CD4-positive, alpha-beta T cell (primary cell): ENCODE measurements at regions not wholly inside any gene's neighbourhood (a gene's known extent, or its start where the extent isn't known, plus 50 kb on each side); places are given as distances from the start of the nearest gene placed in this dataset.

Experiments used
- ATAC-seq: fragments of 200-7000 bp; cut with Tn5 transposase; one replicate; pipeline ENCODE4 v1.10.0; 2022; ENCODE audit warnings: mild to moderate bottlenecking; ENCODE audit not compliant: poor library complexity
- CTCF ChIA-PET: fragments of 350-600 bp; sonication (Branson Sonifier 250); formaldehyde crosslinking; loops from one replicate; lab custom pipeline; 2021; ENCODE audit warnings: antibody characterized with exemption, inconsistent platforms; lab: Charles Lee
- POLR2A ChIA-PET: fragments of 350-600 bp; sonication (Branson Sonifier 250); formaldehyde crosslinking; loops from one replicate; lab custom pipeline; 2021; ENCODE audit warnings: antibody characterized with exemption, inconsistent platforms; lab: Charles Lee
- DNase-seq, 14 experiments: peaks; one replicate each; pipeline ENCODE4 v3.0.0-alpha.2; 2013 to 2020; ENCODE audit warnings: mixed read lengths in 2 of 14
- H3K27ac ChIP-seq, 2 donors: one replicate each; pipeline versions ENCODE4 v1.5.1 to v1.7.0; 2013; ENCODE audit warnings: low read length in 2 of 2, low read depth in 1 of 2, mild to moderate bottlenecking in 1 of 2
- H3K27me3 ChIP-seq, 2 experiments: 1 replicate in 1 of 2; 2 replicates in 1 of 2; pipeline versions ENCODE4 v1.6.1 to v1.7.0; 2013; ENCODE audit warnings: low read length in 2 of 2, control low read depth in 1 of 2, mild to moderate bottlenecking in 1 of 2, moderate library complexity in 1 of 2; ENCODE audit not compliant: insufficient read depth in 2 of 2, control insufficient read depth in 1 of 2
- H3K36me3 ChIP-seq: one replicate; pipeline ENCODE4 v1.6.1; 2013; ENCODE audit warnings: low read length, control low read depth; ENCODE audit not compliant: insufficient read depth
- H3K4me1 ChIP-seq: one replicate; pipeline ENCODE4 v1.6.1; 2013; ENCODE audit warnings: low read length, control low read depth; ENCODE audit not compliant: insufficient read depth
- H3K4me3 ChIP-seq: one replicate; pipeline ENCODE4 v1.5.1; 2013; ENCODE audit warnings: mild to moderate bottlenecking, low read length, moderate library complexity
- H3K9me3 ChIP-seq, 2 experiments: 1 replicate in 1 of 2; 2 replicates in 1 of 2; pipeline versions ENCODE4 v1.6.1 to v1.7.0; 2013; ENCODE audit warnings: low read length in 2 of 2, mild to moderate bottlenecking in 2 of 2, control low read depth in 1 of 2, moderate library complexity in 1 of 2; ENCODE audit not compliant: control insufficient read depth in 1 of 2, insufficient read depth in 1 of 2
- H3K27ac Mint-ChIP-seq: one replicate; pipeline ENCODE4 v1.8.0; 2020; ENCODE audit warnings: mixed read lengths
- H3K27me3 Mint-ChIP-seq: one replicate; pipeline ENCODE4 v1.8.0; 2021; ENCODE audit warnings: mixed read lengths
- H3K36me3 Mint-ChIP-seq: one replicate; pipeline ENCODE4 v1.8.0; 2021; ENCODE audit warnings: low read depth, mixed read lengths
- H3K4me1 Mint-ChIP-seq: one replicate; pipeline ENCODE4 v1.8.0; 2021; ENCODE audit warnings: low read depth, mixed read lengths
- H3K4me3 Mint-ChIP-seq: one replicate; pipeline ENCODE4 v1.8.0; 2020; ENCODE audit warnings: mild to moderate bottlenecking, mixed read lengths
- H3K9me3 Mint-ChIP-seq: one replicate; pipeline ENCODE4 v1.8.0; 2020; ENCODE audit warnings: mixed read lengths
- intact Hi-C, 2 experiments: fragments of 100-400 bp; cut with DNase I in 1 of 2; cut with micrococcal nuclease in 1 of 2; formaldehyde crosslinking; loops; one replicate each; pipeline versions ENCODE4 v1.15.1 to v1.9.0; 2023 to 2025; cut with DNase I, micrococcal nuclease
- TF ChIP-seq, protein P1 (sequence below): fragments of 200-600 bp; IDR thresholded peaks from one replicate; pipeline ENCODE4 v1.8.0; 2022; ENCODE audit warnings: antibody characterized with exemption, mild to moderate bottlenecking

GRCh38 chr7:121620953-121621606 lies 225.0 kb upstream of the FAM3C start:
- DNase-seq (no peak), ATAC-seq (no peak)
- H3K36me3 Mint-ChIP-seq, result no peaks in the 10 kb centered on the region
- H3K27me3 Mint-ChIP-seq, result no peaks in the 10 kb centered on the region
- ChIA-PET CTCF (no interaction called here), POLR2A (no interaction called here)
- no peak overlapping the region for H3K27ac Mint-ChIP-seq
- H3K4me3 Mint-ChIP-seq, result no peak overlapping the region
- intact Hi-C loops, result no loop called here
- no peaks in the 10 kb centered on the region for H3K9me3 Mint-ChIP-seq
- TF ChIP-seq, protein P1, sequence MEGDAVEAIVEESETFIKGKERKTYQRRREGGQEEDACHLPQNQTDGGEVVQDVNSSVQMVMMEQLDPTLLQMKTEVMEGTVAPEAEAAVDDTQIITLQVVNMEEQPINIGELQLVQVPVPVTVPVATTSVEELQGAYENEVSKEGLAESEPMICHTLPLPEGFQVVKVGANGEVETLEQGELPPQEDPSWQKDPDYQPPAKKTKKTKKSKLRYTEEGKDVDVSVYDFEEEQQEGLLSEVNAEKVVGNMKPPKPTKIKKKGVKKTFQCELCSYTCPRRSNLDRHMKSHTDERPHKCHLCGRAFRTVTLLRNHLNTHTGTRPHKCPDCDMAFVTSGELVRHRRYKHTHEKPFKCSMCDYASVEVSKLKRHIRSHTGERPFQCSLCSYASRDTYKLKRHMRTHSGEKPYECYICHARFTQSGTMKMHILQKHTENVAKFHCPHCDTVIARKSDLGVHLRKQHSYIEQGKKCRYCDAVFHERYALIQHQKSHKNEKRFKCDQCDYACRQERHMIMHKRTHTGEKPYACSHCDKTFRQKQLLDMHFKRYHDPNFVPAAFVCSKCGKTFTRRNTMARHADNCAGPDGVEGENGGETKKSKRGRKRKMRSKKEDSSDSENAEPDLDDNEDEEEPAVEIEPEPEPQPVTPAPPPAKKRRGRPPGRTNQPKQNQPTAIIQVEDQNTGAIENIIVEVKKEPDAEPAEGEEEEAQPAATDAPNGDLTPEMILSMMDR, result no peak
- no peaks in the 10 kb centered on the region for H3K4me1 Mint-ChIP-seq
- Histone ChIP-seq H3K27ac (no peak overlapping the region), H3K4me3 (no peak overlapping the region), H3K4me1 (no peaks in the 10 kb centered on the region), H3K27me3 (no peaks in the 10 kb centered on the region), H3K36me3 (no peaks in the 10 kb centered on the region), H3K9me3 (no peaks in the 10 kb centered on the region)

DNA sequence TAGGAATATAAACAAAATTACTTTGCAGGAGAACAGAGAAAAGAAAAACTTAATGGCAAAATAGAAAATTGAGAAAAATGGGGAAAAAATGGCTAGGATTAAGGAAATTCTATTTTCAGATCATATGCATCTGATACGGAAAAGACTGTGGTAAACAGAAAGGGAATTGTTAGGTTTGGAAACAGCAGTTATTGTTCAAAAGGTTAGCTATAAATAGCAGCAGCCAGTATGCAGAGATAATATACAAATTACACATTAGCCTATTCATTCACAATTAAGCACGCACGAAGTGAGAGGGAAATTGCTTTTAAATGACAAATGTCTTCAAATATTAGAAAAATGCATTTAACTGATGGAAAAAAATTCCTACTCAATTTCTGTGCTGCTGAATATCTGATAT lies 224.1 kb upstream of the FAM3C start:
- DNase-seq, result no peak
- no peaks in the 10 kb centered on the region for H3K27me3 Mint-ChIP-seq
- TF ChIP-seq, protein P1, result no peak
- H3K9me3 ChIP-seq, result no peaks in the 10 kb centered on the region
- ATAC-seq, result no peak
- ChIA-PET POLR2A (no interaction called here), CTCF (no interaction called here)
- H3K4me3 Mint-ChIP-seq, result no peak overlapping the region
- H3K27ac ChIP-seq, result no peak overlapping the region
- H3K4me1 Mint-ChIP-seq, result no peaks in the 10 kb centered on the region
- H3K36me3 ChIP-seq, result no peaks in the 10 kb centered on the region
- H3K4me3 ChIP-seq, result no peak overlapping the region
- no peaks in the 10 kb centered on the region for H3K27me3 ChIP-seq
- no peaks in the 10 kb centered on the region for H3K4me1 ChIP-seq
- intact Hi-C loops, result no loop called here
- H3K36me3 Mint-ChIP-seq, result no peaks in the 10 kb centered on the region
- H3K27ac Mint-ChIP-seq, result no peak overlapping the region
- H3K9me3 Mint-ChIP-seq, result no peaks in the 10 kb centered on the region

- no peaks in the 10 kb centered on the region for H3K9me3 Mint-ChIP-seq
- ChIA-PET CTCF (no interaction called here), POLR2A (interaction anchor here (1.0 kb wide), 1 partner anchor 12 kb away, joined by 3 read pairs; no protein-coding TSS in a partner anchor)
- Histone ChIP-seq H3K9me3 (no peaks in the 10 kb centered on the region), H3K27ac (no peak overlapping the region), H3K27me3 (no peaks in the 10 kb centered on the region), H3K4me1 (no peaks in the 10 kb centered on the region), H3K36me3 (no peaks in the 10 kb centered on the region), H3K4me3 (no peak overlapping the region)
- no peak overlapping the region for H3K4me3 Mint-ChIP-seq
- no peak for DNase-seq
- H3K4me1 Mint-ChIP-seq, result no peaks in the 10 kb centered on the region
- H3K27me3 Mint-ChIP-seq, result no peaks in the 10 kb centered on the region
- TF ChIP-seq, protein P1, result no peak
- ATAC-seq, result no peak
- no peaks in the 10 kb centered on the region for H3K36me3 Mint-ChIP-seq
- no peak overlapping the region for H3K27ac Mint-ChIP-seq
- intact Hi-C loops, result no loop called here
These were observed 222.1 kb upstream of the FAM3C start for GRCh38 chr7:121618182-121618581.
